ENCODE measurements at regions not wholly inside any gene's neighbourhood (a gene's known extent, or its start where the extent isn't known, plus 50 kb on each side); places are given as distances from the start of the nearest gene placed in this dataset.

DNA sequence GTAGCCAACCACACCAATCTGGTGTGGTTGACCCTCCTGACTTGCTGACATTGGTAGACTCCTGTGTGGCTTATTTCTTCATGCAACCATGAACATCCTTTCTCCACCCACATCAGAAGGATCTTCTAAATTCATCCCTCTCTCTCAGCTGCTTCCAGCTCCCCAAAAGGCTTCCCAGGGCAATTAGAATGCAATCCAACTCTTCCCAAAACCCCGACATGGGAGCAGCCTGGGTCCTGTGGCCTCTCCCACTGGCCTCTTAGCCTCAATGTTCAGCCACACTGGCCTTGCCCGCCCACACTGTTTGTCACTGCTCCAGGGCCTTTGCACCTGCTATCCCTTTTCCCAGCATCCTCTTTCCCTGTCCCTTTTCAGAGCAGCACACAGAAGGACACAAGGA is 199.8 kb upstream of the SGCG start:
- no peak for TF ChIP-seq JUNB (IDR thresholded peaks at IDR 0.05; ENCODE audit: unreplicated experiment)
- TF ChIP-seq EZH2 (IDR thresholded peaks at IDR 0.05; ENCODE audit: low read depth, unreplicated experiment) = no peak
- TF ChIP-seq, protein P1, sequence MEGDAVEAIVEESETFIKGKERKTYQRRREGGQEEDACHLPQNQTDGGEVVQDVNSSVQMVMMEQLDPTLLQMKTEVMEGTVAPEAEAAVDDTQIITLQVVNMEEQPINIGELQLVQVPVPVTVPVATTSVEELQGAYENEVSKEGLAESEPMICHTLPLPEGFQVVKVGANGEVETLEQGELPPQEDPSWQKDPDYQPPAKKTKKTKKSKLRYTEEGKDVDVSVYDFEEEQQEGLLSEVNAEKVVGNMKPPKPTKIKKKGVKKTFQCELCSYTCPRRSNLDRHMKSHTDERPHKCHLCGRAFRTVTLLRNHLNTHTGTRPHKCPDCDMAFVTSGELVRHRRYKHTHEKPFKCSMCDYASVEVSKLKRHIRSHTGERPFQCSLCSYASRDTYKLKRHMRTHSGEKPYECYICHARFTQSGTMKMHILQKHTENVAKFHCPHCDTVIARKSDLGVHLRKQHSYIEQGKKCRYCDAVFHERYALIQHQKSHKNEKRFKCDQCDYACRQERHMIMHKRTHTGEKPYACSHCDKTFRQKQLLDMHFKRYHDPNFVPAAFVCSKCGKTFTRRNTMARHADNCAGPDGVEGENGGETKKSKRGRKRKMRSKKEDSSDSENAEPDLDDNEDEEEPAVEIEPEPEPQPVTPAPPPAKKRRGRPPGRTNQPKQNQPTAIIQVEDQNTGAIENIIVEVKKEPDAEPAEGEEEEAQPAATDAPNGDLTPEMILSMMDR (conservative IDR thresholded peaks at IDR 0.05; ENCODE audit: low read depth in 2 of 2) = no peak
- no peak for TF ChIP-seq ZNF114 (CRISPR knock-in tag; IDR thresholded peaks at IDR 0.05)
- TF ChIP-seq POLR2AphosphoS5 (IDR thresholded peaks at IDR 0.05; ENCODE audit: low read depth) = no peak
- TF ChIP-seq, protein P2, sequence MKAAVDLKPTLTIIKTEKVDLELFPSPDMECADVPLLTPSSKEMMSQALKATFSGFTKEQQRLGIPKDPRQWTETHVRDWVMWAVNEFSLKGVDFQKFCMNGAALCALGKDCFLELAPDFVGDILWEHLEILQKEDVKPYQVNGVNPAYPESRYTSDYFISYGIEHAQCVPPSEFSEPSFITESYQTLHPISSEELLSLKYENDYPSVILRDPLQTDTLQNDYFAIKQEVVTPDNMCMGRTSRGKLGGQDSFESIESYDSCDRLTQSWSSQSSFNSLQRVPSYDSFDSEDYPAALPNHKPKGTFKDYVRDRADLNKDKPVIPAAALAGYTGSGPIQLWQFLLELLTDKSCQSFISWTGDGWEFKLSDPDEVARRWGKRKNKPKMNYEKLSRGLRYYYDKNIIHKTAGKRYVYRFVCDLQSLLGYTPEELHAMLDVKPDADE (IDR thresholded peaks at IDR 0.05) = no peak
- no peak for TF ChIP-seq EZH2phosphoT487 (IDR thresholded peaks at IDR 0.05; ENCODE audit: unreplicated experiment)
- TF ChIP-seq CREB1 (CRISPR knock-in tag; IDR thresholded peaks at IDR 0.05; ENCODE audit: low read depth) = no peak
- TF ChIP-seq ZNF331 (CRISPR knock-in tag; IDR thresholded peaks at IDR 0.05; ENCODE audit: low read depth) = no peak

Data from GM23338 (cell line).